MCF 10A (cell line): ENCODE measurements at regions not wholly inside any gene's neighbourhood (a gene's known extent, or its start where the extent isn't known, plus 50 kb on each side); places are given as distances from the start of the nearest gene placed in this dataset.

Source experiments
- BruUV-seq: library from RNA; stranded (reverse); fragments of 400-500 nt; replicated peaks from 2 replicates; lab custom pipeline; 2021; lab: Mats Ljungman, UMichigan
- CTCF ChIA-PET: fragments of 300-600 bp; sonication (Branson Sonifier 250); formaldehyde crosslinking; extraction: SDS; loops from one replicate; lab custom pipeline; 2021; ENCODE audit warnings: antibody characterized with exemption, inconsistent platforms; lab: Yijun Ruan, JAX
- POLR2A ChIA-PET: fragments of 300-600, 350-650 bp; sonication (Branson Sonifier 250); formaldehyde crosslinking; extraction: SDS; loops from one replicate; lab custom pipeline; 2020; ENCODE audit warnings: antibody characterized with exemption, inconsistent platforms; lab: Yijun Ruan, JAX
- DNase-seq: peaks from one replicate; pipeline ENCODE4 v3.0.0-alpha.2; 2018; ENCODE audit not compliant: unreplicated experiment
- H3K27ac Mint-ChIP-seq: one replicate; pipeline ENCODE4 v1.8.0; 2022; ENCODE audit warnings: mild to moderate bottlenecking, low read depth, mixed read lengths; ENCODE audit not compliant: unreplicated experiment
- H3K27me3 Mint-ChIP-seq: one replicate; pipeline ENCODE4 v1.8.0; 2022; ENCODE audit warnings: mixed read lengths; ENCODE audit not compliant: insufficient read depth, unreplicated experiment
- H3K36me3 Mint-ChIP-seq: one replicate; pipeline ENCODE4 v1.8.0; 2022; ENCODE audit warnings: mild to moderate bottlenecking, moderate library complexity, mixed read lengths; ENCODE audit not compliant: insufficient read depth, unreplicated experiment
- H3K4me1 Mint-ChIP-seq: one replicate; pipeline ENCODE4 v1.8.0; 2022; ENCODE audit warnings: mixed read lengths; ENCODE audit not compliant: insufficient read depth, unreplicated experiment
- H3K4me3 Mint-ChIP-seq: one replicate; pipeline ENCODE4 v1.8.0; 2022; ENCODE audit warnings: mild to moderate bottlenecking, moderate library complexity, mixed read lengths; ENCODE audit not compliant: unreplicated experiment
- H3K9me3 Mint-ChIP-seq: one replicate; pipeline ENCODE4 v1.8.0; 2022; ENCODE audit warnings: mixed read lengths; ENCODE audit not compliant: unreplicated experiment
- intact Hi-C: fragments of 100-400 bp; cut with micrococcal nuclease; formaldehyde crosslinking; loops from 2 replicates; pipeline ENCODE4 v1.14.1; 2022
- TF ChIP-seq, protein P1 (sequence below): fragments of 200-600 bp; IDR thresholded peaks from one replicate; pipeline ENCODE4 v1.8.0; 2022; ENCODE audit warnings: antibody characterized with exemption, mild to moderate bottlenecking; ENCODE audit not compliant: unreplicated experiment

DNA sequence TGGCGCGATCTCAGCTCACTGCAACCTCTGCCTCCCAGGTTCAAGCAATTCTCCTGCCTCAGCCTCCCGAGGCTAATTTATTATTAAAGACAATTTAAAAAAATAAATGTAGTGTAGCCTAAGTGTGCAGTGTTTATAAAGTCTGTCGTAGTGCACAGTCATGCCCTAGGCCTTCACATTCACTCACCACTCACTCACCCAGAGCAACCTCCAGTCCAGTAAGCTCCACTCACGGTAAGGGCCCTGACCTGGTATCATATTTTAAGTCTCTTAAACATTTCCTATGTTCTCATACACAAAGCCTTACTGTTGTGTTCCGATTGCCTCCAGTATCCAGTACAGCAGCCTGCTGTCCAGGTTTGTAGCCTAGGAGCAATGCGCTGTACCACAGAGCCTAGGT lies 168.2 kb upstream of the FOXQ1 start:
- ChIA-PET POLR2A (interaction anchor here (0.7 to 1.5 kb wide), 3 partner anchors 114 to 169 kb away, joined by 3 to 4 read pairs (median 3); no protein-coding TSS in a partner anchor), CTCF (no interaction called here)
- TF ChIP-seq, protein P1, sequence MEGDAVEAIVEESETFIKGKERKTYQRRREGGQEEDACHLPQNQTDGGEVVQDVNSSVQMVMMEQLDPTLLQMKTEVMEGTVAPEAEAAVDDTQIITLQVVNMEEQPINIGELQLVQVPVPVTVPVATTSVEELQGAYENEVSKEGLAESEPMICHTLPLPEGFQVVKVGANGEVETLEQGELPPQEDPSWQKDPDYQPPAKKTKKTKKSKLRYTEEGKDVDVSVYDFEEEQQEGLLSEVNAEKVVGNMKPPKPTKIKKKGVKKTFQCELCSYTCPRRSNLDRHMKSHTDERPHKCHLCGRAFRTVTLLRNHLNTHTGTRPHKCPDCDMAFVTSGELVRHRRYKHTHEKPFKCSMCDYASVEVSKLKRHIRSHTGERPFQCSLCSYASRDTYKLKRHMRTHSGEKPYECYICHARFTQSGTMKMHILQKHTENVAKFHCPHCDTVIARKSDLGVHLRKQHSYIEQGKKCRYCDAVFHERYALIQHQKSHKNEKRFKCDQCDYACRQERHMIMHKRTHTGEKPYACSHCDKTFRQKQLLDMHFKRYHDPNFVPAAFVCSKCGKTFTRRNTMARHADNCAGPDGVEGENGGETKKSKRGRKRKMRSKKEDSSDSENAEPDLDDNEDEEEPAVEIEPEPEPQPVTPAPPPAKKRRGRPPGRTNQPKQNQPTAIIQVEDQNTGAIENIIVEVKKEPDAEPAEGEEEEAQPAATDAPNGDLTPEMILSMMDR, result no peak
- Mint-ChIP-seq H3K4me1 (no peaks in the 10 kb centered on the region), H3K27me3 (no peaks in the 10 kb centered on the region), H3K36me3 (no peaks in the 10 kb centered on the region), H3K4me3 (no peak overlapping the region), H3K27ac (no peak overlapping the region), H3K9me3 (peaks cover 4% of the 10 kb centered on the region)
- BruUV-seq, result no TSS peak
- no peak for DNase-seq
- intact Hi-C loops, result no loop called here

DNA sequence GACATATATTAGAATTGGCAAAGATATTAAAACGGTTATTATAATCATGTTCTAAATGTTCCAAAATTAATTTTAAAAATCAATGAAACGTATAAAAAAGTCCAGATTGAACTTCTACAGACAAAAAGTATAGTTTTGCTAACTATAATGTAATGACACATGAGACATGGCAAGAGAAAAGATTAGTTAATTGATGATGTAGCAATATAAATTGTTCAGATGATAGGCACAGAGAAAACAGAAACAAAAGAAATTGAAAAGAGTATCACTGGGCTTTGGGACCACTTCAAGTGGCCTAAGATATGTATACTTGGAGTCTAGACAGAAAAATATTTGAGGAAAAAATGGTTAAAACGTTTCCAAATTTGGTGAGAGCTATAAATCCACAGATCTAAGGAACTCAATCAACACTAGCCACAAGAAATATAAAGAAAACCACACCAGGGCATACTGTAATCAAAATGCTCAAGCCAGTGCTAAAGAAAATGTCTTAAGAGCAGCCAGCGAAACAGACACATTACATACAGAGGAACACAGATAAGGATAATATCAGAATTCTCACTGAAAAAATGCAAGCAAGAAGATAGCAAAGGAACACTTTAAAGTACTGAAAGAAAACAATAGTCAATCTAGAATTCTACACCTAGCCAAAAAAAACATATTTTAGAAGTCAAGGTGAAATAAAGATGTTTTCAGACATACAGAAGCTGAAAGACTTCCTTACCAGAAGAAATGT lies 172.6 kb upstream of the FOXQ1 start:
- Mint-ChIP-seq H3K27me3 (no peaks in the 10 kb centered on the region), H3K36me3 (no peaks in the 10 kb centered on the region), H3K27ac (no peak overlapping the region), H3K4me3 (no peak overlapping the region), H3K9me3 (peaks cover 4% of the 10 kb centered on the region), H3K4me1 (peaks cover 14% of the 10 kb centered on the region)
- intact Hi-C loops, result no loop called here
- no TSS peak for BruUV-seq
- TF ChIP-seq, protein P1, result no peak
- DNase-seq, result no peak
- ChIA-PET CTCF (no interaction called here), POLR2A (interaction anchor here (0.9 to 1.8 kb wide), 4 partner anchors 8 to 174 kb away, joined by 3 to 4 read pairs (median 3); no protein-coding TSS in a partner anchor)

DNA sequence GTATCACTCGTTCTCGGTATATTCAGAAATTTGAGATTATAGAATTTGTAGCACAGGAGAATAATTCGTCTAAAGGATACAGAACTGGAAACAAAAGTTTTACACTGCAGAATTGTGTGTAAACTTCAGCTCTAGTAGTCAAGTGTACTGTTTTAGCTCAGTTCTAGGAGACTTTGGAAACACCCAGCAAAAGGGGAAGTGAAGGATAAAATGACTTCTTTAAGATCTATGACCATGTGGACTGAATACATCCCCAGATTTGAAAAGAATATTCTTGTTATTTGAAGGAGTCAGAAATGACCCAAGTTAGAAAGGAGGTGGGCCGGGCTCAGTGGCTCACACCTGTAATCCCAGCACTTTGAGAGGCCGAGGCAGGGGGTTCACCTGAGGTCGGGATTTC lies 174.0 kb upstream of the FOXQ1 start:
- no peak overlapping the region for H3K27ac Mint-ChIP-seq
- no peaks in the 10 kb centered on the region for H3K36me3 Mint-ChIP-seq
- no peak overlapping the region for H3K4me3 Mint-ChIP-seq
- H3K9me3 Mint-ChIP-seq, result peaks cover 4% of the 10 kb centered on the region
- POLR2A ChIA-PET, result interaction anchor here (0.7 to 2.5 kb wide), 5 partner anchors 27 to 173 kb away, joined by 3 to 20 read pairs (median 4); no protein-coding TSS in a partner anchor
- H3K4me1 Mint-ChIP-seq, result peaks cover 14% of the 10 kb centered on the region
- CTCF ChIA-PET, result interaction anchor here (0.6 to 0.7 kb wide), 2 partner anchors 160 to 226 kb away, joined by 3 read pairs; no protein-coding TSS in a partner anchor
- no TSS peak for BruUV-seq
- TF ChIP-seq, protein P1, result no peak
- no peaks in the 10 kb centered on the region for H3K27me3 Mint-ChIP-seq
- intact Hi-C loops, result no loop called here
- no peak for DNase-seq

DNA sequence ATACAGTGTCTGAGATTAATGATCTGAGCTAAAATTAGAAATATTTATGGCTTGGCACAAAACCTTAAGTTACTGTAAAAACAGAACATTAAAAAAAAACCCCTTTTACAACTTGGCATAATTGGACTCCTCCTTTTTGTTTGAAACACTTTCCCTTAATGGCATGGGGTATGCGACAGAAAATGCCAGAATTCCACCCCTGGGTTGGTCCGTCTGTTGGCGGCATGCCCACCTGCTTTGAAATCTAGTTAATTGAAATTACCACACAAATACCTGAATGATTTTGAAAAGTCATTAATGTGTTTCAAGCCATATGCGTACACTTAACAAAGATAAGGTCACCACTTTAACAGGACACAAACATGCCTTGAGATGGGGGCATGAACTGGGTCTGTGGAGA lies 175.1 kb upstream of the FOXQ1 start:
- Mint-ChIP-seq H3K9me3 (peaks cover 4% of the 10 kb centered on the region), H3K36me3 (no peaks in the 10 kb centered on the region), H3K27me3 (no peaks in the 10 kb centered on the region), H3K27ac (peak overlapping the region; percentile 74), H3K4me3 (peak overlapping the region; percentile 52), H3K4me1 (peaks cover 22% of the 10 kb centered on the region)
- POLR2A ChIA-PET, result interaction anchor here (0.6 to 5.6 kb wide), 13 partner anchors 12 to 196 kb away, joined by 3 to 43 read pairs (median 4); partner anchors contain the start of gene FOXQ1
- no peak for DNase-seq
- TF ChIP-seq, protein P1, result no peak
- intact Hi-C loops, result no loop called here
- CTCF ChIA-PET, result interaction anchor here (0.6 to 1.3 kb wide), 2 partner anchors 26 to 49 kb away, joined by 4 read pairs; no protein-coding TSS in a partner anchor
- TSS peak; percentile 89 for BruUV-seq
